IPS DF 4.7 (cell line): ENCODE measurements at regions not wholly inside any gene's neighbourhood (a gene's known extent, or its start where the extent isn't known, plus 50 kb on each side); places are given as distances from the start of the nearest gene placed in this dataset.

Experiments
- DNase-seq: peaks from one replicate; pipeline ENCODE4 v3.0.0-alpha.2; 2013; ENCODE audit warnings: low spot score; ENCODE audit errors: extremely low read depth

DNA sequence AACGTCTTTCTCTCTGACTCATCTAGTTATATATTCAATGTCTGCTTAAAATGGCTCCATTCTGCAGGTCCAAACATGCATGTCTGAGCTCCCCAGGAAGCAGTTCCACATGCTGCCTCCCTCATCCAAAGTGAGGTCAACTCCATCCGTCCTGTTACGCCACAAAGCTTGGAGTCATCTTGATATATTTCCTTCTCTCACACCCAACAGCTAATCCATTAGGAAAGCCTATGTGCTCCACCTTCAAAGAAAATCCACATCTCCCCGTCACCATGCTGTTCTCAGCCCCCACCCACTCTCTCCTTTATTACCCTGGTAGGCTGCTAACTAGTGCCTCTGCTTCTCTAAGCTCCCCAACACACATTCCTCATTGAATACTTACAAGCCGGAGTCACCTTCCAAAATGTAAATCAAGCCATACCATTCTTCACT is 130.2 kb upstream of the SYNDIG1 start:
- no peak for DNase-seq

GRCh38 chr20:24337551-24337950 is 131.9 kb upstream of the SYNDIG1 start:
- no peak for DNase-seq

DNA sequence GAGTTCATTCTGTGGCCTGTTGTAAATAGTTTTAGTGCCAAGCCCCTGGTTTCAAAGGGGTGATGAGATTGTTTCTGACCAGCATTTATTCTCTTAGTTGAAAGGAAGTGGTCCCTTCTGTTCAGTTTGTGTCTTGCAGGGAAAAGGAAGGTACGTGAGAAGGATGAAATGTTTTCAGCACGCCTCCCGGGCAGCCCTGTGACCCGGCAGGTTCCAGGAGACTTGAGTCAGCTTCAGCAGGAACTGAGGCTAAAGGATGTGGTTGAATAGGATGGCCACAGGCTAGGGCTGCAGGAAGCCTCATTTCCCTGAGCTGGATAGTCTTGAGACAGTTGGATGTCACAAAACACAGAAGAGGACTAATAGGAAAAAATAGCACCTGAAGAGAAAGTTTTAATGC is 132.4 kb upstream of the SYNDIG1 start:
- no peak for DNase-seq

DNA sequence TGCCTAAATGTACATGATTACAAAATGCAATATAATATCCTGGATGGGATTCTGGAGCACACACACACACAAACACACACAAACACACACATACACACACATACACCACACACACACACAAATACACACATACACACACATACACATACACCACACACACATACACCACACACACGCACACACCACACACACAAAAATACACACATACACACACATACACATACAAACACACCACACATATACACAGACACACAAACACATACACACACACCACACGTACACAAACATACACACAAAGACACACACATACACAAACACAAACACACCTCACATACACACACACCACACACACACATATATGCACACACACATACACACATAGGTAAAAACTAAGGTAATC is 134.6 kb upstream of the SYNDIG1 start:
- no peak for DNase-seq

DNA sequence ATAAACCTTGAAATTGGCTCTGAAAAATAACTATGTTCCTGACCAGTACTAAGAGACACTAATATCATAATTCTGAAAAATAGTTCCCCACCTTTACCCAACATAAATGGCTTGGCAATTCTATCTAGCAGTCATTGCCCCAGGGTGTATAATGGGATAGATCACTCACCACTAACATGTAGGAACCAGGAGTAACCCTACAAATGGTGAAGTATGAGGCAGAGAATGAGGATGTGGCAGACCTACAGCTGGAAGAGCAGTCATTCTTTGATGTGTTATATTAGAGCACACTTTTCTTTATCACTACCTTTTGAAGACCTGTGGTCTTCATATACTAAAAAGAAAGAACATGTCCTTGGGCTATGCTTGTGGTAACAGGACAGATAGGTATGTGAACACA is 136.5 kb upstream of the SYNDIG1 start:
- DNase-seq = no peak

DNA sequence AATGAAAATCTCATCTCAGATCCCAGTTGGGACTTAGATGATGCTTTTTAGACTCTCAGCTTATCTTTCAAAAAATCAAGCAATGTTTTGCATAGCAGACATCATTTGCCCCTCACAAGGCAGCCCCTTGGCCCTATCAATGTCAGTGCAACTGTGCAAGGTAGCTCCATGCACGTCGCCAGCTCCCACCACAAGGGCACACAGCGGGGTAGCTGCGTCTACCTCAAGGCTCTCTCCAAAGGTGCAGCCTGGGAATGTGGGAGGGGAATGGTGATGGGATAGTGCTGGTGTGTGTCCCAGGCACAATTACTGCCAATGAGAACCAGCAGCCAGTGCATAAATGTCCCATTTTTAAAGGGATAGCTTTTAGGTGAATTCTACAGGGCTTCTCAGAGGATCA is 137.5 kb upstream of the SYNDIG1 start:
- no peak for DNase-seq

DNA sequence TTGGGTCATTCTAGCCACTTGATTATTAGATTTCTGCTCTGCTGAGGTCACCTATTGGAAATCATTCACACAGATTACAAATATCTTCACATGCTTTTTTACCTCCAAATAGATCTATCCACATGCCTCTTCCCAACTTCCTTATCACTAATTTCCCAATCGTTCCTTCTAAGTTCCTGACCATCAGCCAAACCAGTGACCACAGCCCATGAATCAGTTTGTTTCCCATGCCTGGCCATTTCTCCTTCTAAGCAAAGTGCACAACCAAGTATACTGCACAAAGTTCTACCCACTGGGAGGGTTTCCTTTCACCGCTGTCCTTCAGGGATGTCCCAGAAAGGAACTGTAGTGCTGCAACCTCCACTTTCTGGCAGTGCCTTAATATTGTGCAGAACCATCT is 140.5 kb upstream of the SYNDIG1 start:
- DNase-seq = no peak

DNA sequence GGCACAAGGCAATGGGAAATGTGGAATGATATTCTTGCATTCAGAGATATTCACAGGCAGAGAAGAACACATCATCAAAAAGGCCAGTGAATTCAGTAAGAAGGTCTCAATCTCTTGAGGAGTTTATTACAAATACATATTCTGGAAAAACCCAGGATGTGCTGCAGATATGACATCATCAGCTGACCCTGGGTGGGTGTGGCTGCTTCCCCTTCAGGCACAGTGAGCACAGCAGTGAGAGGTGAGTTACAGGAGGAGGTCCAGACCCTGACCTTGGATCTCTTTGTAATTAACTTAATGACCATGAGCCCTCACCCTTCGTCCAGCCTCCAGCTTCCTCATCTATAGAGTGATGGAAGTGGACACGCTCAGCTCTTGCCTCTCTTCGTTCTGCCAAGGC is 147.5 kb upstream of the SYNDIG1 start:
- DNase-seq = no peak

DNA sequence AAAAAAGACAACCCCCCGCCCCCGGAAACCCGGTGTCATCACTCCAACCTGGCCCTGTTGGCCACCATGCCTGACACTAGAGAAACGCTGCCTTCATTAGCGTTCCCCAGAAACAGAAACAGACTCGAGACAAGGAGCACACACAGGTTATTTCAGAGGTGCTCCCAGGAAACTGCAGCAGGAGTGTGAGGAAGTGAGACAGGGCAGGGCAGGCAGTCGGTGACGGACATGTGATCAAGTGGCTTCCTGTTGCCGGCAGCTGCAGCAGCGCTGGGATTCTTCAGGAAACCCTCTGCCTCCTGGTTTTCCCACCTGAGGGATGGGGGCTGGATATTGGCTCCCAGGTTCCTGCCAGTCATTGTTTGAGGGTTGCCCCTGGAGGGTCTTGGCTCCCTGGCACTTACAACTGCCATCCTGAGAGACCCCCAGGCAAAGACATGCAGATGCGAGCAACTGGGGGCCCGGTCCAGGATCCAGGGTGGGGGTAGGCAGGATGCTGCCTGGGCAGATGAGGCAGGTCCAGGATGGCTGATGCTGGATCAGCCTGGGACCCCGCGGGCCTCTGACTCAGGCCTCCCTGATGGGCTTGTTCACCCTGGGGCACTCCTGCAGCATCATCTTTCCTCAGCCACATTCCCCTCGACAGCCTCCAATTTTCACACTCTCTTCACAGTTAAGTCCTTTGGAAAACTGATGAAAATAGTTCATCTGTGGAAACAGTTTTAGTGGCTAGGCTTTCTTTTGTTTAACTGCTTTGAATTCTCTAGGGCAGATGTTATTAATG is 150.7 kb upstream of the SYNDIG1 start:
- DNase-seq = no peak

DNA sequence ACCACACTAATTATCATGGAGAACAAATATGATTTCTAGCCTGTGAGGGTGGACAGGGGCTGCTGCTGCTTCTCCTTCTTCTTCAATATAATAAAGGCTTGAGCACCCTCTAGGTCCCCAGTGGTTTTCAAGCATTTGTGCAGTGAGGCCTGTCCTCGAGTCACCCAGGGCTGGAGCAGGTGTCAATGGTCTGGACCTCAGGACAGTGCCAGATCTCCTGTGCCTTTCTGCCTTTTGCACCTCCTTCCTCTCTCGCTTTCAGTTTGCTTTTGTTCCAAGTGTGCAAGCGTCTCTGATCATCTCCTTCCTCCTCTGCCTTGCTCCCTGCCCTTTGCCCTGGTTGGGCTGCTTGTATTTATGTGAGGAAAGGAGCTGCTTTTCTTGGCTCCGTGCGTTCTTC is 152.2 kb upstream of the SYNDIG1 start:
- no peak for DNase-seq

DNA sequence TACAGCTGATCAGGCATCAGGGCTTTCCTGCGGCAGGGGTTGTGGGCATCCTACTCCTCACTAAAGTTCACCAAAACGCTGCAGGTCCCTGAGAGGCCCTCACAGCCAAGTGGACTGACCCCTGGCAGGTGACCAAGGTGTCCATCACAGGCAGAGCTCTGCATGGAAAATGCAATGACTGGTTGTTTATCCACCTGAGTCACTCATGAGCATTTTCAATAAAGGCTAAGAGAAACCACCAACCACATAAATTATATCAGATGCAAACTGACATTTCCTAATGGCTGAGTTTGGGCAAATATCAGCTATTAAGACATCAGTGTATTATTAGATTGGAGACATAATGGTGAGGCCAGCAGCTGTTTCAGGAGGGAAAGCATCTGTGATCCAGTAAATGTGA is 152.7 kb upstream of the SYNDIG1 start:
- DNase-seq = no peak

DNA sequence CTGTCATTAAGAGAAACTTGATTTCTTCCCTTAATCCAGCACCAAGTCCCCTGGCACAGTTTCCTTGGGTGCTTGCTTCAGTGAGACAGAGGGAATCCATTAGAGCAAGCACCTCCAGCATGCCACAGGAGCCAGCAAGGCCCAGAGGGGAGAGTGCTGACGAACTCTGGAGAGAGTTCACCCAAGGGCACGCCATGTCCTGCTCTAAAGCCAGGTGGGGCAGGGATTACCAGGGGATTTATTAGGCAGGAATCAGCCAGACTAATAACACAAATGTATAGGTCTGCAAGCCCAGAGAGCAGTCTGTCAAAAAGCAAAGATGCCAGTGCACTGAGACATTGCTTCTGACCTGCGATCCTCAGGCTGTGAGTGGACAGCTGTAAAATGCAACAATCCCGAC is 155.4 kb upstream of the SYNDIG1 start:
- no peak for DNase-seq

DNA sequence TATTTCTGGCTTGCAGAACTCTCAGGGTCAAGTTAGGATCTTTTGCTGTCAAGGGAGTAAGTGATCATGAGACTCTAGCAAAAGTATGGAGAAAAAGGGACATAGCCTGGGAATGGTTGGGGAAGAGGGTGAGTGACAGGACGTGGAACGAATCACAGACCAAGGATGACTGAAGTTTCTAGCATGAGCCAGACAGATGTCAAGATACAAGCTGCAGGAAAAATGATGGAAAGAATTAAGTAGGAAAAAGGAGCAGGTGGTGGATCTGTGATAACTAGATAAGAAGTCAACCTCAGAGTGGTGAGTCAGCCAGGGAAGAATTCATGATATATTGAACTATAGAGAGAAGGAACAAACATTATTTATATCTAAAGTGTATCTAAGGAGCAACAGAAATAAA is 159.8 kb upstream of the SYNDIG1 start:
- no peak for DNase-seq

- no peak for DNase-seq
These were observed 164.1 kb upstream of the SYNDIG1 start for GRCh38 chr20:24305371-24305770.

DNA sequence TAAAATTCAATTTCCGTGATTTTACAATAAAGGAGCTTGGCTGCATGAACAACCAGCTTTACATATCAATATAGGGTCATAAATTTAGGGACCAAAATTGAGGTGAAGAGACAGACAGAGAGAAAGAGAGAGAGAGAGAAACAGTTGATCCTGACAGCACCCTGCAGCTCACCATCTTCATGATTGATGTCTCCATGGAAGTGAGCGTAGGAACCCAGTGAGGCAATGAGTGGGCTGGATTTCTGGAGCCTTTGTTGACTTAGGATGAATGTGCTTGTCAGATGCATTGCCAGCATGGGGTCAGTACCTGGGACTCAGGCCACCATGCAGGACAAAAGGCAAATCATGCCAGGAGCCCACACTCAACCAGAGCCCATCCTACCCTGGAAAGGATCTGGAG is 165.1 kb upstream of the SYNDIG1 start:
- no peak for DNase-seq

- DNase-seq = no peak
These were observed 165.8 kb upstream of the SYNDIG1 start for GRCh38 chr20:24303393-24304170.

DNA sequence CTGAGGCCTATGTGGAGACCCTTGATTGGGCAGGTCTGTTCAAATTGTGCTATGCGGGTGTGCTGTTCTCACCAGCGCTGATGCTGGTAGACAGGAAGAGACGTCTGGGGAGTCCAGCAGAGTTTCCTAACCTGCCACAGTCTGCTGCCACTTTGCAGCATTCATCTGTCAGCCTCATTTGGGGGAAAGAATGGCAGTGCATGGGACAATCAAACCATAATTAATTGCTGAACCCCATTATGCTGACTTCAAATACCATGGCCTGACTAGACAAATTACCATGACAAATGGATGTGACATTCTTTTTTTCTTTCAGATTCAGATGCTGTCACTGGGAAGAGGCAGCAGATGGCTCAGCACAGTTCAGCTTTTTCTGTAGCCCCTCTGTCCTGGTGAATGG is 171.4 kb upstream of the SYNDIG1 start:
- DNase-seq = no peak

DNA sequence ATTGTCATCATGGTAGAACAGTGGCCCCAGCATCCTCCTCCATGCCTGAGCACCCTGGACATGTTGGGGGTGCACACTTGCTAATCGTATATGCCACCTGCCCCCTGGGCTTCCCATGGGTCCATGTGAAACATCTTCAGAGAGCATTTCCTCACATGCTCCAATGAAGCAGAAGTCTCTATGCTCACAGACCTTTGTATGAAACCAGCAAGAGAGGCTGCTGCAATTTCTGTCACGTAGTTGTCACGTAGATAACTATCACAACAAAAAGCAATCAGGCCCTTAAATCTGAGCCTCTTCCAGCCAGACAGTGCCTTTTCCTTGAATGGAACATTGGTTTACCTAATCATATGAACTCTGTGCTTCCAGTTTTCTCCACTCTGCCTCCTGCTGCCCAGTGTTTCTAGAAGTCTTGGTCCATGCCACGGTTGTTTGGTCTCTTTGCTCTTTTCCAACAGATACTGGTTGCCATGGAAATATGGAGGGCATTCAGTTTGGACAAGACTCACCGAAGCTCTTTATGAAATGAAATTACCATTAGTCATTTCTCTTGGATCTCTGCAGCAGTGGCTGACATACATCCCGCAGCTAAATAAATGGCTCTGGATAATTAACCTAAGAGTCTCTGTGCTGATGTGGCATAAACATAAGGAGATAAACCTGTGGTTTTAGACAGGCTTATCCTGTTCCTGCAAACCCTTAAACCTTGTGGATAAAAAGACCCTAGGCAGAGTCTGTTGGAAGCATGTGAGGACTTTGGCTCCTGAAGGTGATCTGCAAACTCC is 172.8 kb upstream of the SYNDIG1 start:
- DNase-seq = no peak

GRCh38 chr20:24291014-24291413 is 178.4 kb upstream of the SYNDIG1 start:
- DNase-seq = no peak

- no peak for DNase-seq
These were observed 179.5 kb upstream of the SYNDIG1 start for GRCh38 chr20:24289737-24290481.

- DNase-seq = no peak
These were observed 186.2 kb upstream of the SYNDIG1 start for GRCh38 chr20:24283186-24283585.
